Nephron (organoid): ENCODE measurements at regions not wholly inside any gene's neighbourhood (a gene's known extent, or its start where the extent isn't known, plus 50 kb on each side); places are given as distances from the start of the nearest gene placed in this dataset.
A peak's percentile ranks its signal among the peaks of the same experiment; 100 is the strongest.

Experiments
- H3K27ac Mint-ChIP-seq, 3 experiments: 2 replicates each; pipeline ENCODE4 v1.8.0; 2020; ENCODE audit warnings: mixed read lengths in 3 of 3, mild to moderate bottlenecking in 2 of 3, moderate library complexity in 1 of 3
- H3K27me3 Mint-ChIP-seq: 2 replicates; pipeline ENCODE4 v1.8.0; 2021; ENCODE audit warnings: low read depth, mild to moderate bottlenecking, moderate library complexity, mixed read lengths
- H3K36me3 Mint-ChIP-seq: 2 replicates; pipeline ENCODE4 v1.8.0; 2020; ENCODE audit warnings: low read depth, mixed read lengths
- H3K4me1 Mint-ChIP-seq: 2 replicates; pipeline ENCODE4 v1.8.0; 2020; ENCODE audit warnings: mixed read lengths
- H3K4me3 Mint-ChIP-seq, 3 experiments: 2 replicates each; pipeline ENCODE4 v1.8.0; 2020; ENCODE audit warnings: mild to moderate bottlenecking in 3 of 3, mixed read lengths in 3 of 3, moderate library complexity in 2 of 3
- H3K9me3 Mint-ChIP-seq: 2 replicates; pipeline ENCODE4 v1.8.0; 2020; ENCODE audit warnings: mixed read lengths
- TF ChIP-seq, protein P1 (sequence below), 3 experiments: fragments of 200-600 bp; sonication (generic); IDR thresholded peaks; one replicate each; pipeline ENCODE4 v1.5.0; 2021; ENCODE audit warnings: antibody characterized with exemption in 3 of 3; ENCODE audit not compliant: unreplicated experiment in 3 of 3

DNA sequence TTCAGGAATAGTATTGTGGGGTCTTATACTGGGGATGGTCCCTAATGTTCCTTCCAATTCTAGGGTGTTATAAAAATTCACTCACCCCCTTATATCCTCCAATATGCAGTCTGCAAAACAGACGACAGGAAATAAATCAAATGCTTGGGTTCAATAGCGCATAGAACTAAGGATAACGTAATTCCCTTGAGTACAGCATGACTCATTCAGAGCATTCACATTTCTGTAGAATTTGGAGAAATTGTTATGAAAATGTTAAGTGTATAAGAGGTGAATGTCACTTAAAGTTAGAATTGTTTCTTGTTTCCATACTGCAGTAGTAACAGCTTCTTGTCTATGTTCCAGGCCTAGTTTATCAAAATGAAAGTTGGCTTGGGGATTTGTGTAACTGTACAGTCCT lies 271.4 kb downstream of the RPS29 start:
- TF ChIP-seq, protein P1, sequence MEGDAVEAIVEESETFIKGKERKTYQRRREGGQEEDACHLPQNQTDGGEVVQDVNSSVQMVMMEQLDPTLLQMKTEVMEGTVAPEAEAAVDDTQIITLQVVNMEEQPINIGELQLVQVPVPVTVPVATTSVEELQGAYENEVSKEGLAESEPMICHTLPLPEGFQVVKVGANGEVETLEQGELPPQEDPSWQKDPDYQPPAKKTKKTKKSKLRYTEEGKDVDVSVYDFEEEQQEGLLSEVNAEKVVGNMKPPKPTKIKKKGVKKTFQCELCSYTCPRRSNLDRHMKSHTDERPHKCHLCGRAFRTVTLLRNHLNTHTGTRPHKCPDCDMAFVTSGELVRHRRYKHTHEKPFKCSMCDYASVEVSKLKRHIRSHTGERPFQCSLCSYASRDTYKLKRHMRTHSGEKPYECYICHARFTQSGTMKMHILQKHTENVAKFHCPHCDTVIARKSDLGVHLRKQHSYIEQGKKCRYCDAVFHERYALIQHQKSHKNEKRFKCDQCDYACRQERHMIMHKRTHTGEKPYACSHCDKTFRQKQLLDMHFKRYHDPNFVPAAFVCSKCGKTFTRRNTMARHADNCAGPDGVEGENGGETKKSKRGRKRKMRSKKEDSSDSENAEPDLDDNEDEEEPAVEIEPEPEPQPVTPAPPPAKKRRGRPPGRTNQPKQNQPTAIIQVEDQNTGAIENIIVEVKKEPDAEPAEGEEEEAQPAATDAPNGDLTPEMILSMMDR (IDR thresholded peaks at IDR 0.05; ENCODE audit: unreplicated experiment in 3 of 3), result no peak
- Mint-ChIP-seq H3K27ac (peak overlapping the region in 1 of 3 experiments; percentile 59), H3K9me3 (no peaks in the 10 kb centered on the region), H3K27me3 (no peaks in the 10 kb centered on the region), H3K36me3 (no peaks in the 10 kb centered on the region), H3K4me3 (no peak overlapping the region), H3K4me1 (no peaks in the 10 kb centered on the region)

DNA sequence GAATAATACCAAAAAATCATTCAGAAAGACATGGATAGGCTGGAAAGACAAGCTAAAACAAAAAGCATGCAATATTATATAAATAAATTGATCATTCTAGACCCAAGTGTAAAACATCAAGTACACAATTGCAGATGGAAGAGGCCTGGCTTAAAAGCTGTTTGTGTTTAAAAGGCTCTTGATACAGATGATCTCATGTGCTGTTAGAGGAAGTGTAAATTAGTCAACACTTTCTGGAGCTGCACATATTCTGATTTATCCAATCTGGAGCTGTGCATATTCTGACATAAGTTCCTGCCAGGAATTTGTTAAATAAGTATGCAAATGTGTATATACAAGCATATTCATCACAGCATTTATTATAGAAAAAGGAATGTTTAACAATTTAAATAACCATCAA lies 273.1 kb downstream of the RPS29 start:
- H3K9me3 Mint-ChIP-seq, result no peaks in the 10 kb centered on the region
- H3K36me3 Mint-ChIP-seq, result no peaks in the 10 kb centered on the region
- no peak overlapping the region for H3K4me3 Mint-ChIP-seq
- no peak overlapping the region for H3K27ac Mint-ChIP-seq
- TF ChIP-seq, protein P1 (IDR thresholded peaks at IDR 0.05; ENCODE audit: unreplicated experiment in 3 of 3), result no peak
- no peaks in the 10 kb centered on the region for H3K4me1 Mint-ChIP-seq
- no peaks in the 10 kb centered on the region for H3K27me3 Mint-ChIP-seq

DNA sequence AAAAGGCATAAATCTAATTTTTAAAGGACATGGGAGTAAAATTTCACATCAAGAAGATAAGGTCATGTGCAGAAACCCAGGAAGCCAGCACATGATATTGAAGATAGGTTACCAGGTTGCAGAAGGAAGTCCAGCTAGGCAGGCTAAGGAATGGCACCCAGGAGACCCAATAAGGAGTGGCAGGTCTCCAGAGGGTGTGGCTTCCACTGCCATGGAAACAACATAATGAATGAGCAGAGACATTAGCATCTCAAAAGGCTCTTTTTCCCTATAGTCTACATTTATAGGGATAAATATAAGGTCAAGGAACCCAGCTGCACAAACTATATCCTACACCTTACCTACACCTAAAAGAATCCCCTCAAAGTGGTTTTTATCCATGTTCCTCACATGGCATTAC lies 275.9 kb downstream of the RPS29 start:
- no peaks in the 10 kb centered on the region for H3K4me1 Mint-ChIP-seq
- H3K4me3 Mint-ChIP-seq, result no peak overlapping the region
- no peaks in the 10 kb centered on the region for H3K9me3 Mint-ChIP-seq
- no peaks in the 10 kb centered on the region for H3K36me3 Mint-ChIP-seq
- no peak overlapping the region for H3K27ac Mint-ChIP-seq
- TF ChIP-seq, protein P1 (IDR thresholded peaks at IDR 0.05; ENCODE audit: unreplicated experiment in 3 of 3), result no peak
- H3K27me3 Mint-ChIP-seq, result no peaks in the 10 kb centered on the region

GRCh38 chr14:49306152-49306751 lies 279.9 kb downstream of the RPS29 start:
- TF ChIP-seq, protein P1 (IDR thresholded peaks at IDR 0.05; ENCODE audit: unreplicated experiment in 3 of 3), result peak; percentile 48 to 76 (median 57)

DNA sequence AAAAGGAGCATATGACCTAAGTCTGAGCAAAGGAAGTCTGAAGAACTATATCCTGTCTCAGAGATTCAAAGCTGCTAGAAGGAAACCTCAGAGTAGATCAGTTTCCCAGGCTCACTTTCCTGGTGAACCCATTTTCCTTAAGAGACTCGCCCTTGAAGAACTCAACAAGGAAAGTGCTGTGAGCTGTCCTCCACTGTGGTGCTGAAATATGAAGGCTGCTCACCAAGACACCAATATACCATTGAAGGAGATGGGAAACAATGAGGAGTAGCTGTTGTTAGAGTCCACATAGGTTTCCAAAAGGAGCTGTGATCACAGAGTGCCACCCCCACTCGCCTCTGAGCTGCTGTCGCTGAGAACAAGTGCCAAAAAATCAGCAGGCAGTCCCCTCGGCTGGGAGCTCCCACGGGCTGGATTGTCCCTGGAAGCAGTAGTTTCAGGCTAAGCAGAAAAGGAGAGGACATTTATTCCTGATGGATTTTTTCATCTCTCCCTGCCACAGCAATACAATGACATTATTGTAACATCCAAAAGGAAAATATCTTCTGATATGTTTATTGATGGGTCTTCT lies 282.1 kb downstream of the RPS29 start:
- H3K27ac Mint-ChIP-seq, result no peak overlapping the region
- TF ChIP-seq, protein P1 (IDR thresholded peaks at IDR 0.05; ENCODE audit: unreplicated experiment in 3 of 3), result no peak
- H3K4me3 Mint-ChIP-seq, result no peak overlapping the region
- no peaks in the 10 kb centered on the region for H3K36me3 Mint-ChIP-seq
- no peaks in the 10 kb centered on the region for H3K4me1 Mint-ChIP-seq
- H3K27me3 Mint-ChIP-seq, result no peaks in the 10 kb centered on the region
- H3K9me3 Mint-ChIP-seq, result no peaks in the 10 kb centered on the region

More at GRCh38 chr14:49306152-49306751, 279.9 kb downstream of the RPS29 start:
- no peaks in the 10 kb centered on the region for H3K4me1 Mint-ChIP-seq
- H3K4me3 Mint-ChIP-seq, result no peak overlapping the region
- no peaks in the 10 kb centered on the region for H3K36me3 Mint-ChIP-seq
- H3K27me3 Mint-ChIP-seq, result no peaks in the 10 kb centered on the region
- H3K9me3 Mint-ChIP-seq, result no peaks in the 10 kb centered on the region
- H3K27ac Mint-ChIP-seq, result no peak overlapping the region

- no peaks in the 10 kb centered on the region for H3K36me3 Mint-ChIP-seq
- no peaks in the 10 kb centered on the region for H3K4me1 Mint-ChIP-seq
- no peaks in the 10 kb centered on the region for H3K27me3 Mint-ChIP-seq
- no peak overlapping the region for H3K4me3 Mint-ChIP-seq
- H3K9me3 Mint-ChIP-seq, result no peaks in the 10 kb centered on the region
- H3K27ac Mint-ChIP-seq, result no peak overlapping the region
- TF ChIP-seq, protein P1 (IDR thresholded peaks at IDR 0.05; ENCODE audit: unreplicated experiment in 3 of 3), result no peak
Measured at GRCh38 chr14:49297102-49297501, 289.1 kb downstream of the RPS29 start.
